Chondrocyte (in vitro differentiated cells): ENCODE measurements at regions not wholly inside any gene's neighbourhood (a gene's known extent, or its start where the extent isn't known, plus 50 kb on each side); places are given as distances from the start of the nearest gene placed in this dataset.
"Not testable (repeated sequence)": the region's sequence is repeated elsewhere in the genome, so short reads cannot be mapped to it uniquely, and the experiment has no call there.

Experiments
- DNase-seq: peaks from one replicate; pipeline ENCODE4 v3.0.0; 2021; ENCODE audit warnings: mixed read lengths, low spot score
- H3K27ac Mint-ChIP-seq: one replicate; pipeline ENCODE4 v1.8.0; 2021; ENCODE audit warnings: mild to moderate bottlenecking, moderate library complexity, mixed read lengths; ENCODE audit not compliant: unreplicated experiment
- H3K27me3 Mint-ChIP-seq: 2 replicates; pipeline ENCODE4 v1.8.0; 2021; ENCODE audit warnings: low read depth, mixed read lengths
- H3K36me3 Mint-ChIP-seq: 2 replicates; pipeline ENCODE4 v1.8.0; 2021; ENCODE audit warnings: low read depth, mixed read lengths
- H3K4me1 Mint-ChIP-seq: 2 replicates; pipeline ENCODE4 v1.8.0; 2021; ENCODE audit warnings: low read depth, mild to moderate bottlenecking, mixed read lengths
- H3K4me3 Mint-ChIP-seq: one replicate; pipeline ENCODE4 v1.8.0; 2021; ENCODE audit warnings: mild to moderate bottlenecking, moderate library complexity, mixed read lengths; ENCODE audit not compliant: unreplicated experiment
- H3K9me3 Mint-ChIP-seq: 2 replicates; pipeline ENCODE4 v1.8.0; 2021; ENCODE audit warnings: low read depth, mixed read lengths
- CTCF ChIP-seq: fragments of 200-600 bp; sonication (generic); IDR thresholded peaks from 2 replicates; pipeline ENCODE4 v1.5.0; 2021; ENCODE audit warnings: antibody characterized with exemption, mild to moderate bottlenecking, moderate library complexity

- not testable (repeated sequence) for H3K4me1 Mint-ChIP-seq, H3K27ac Mint-ChIP-seq, H3K36me3 Mint-ChIP-seq, H3K4me3 Mint-ChIP-seq, H3K27me3 Mint-ChIP-seq, DNase-seq
- H3K9me3 Mint-ChIP-seq = peaks cover 28% of the 10 kb centered on the region
Measured at GRCh38 chr11:49817705-49818430, 134.3 kb upstream of the OR4C13 start.

- peaks cover 45% of the 10 kb centered on the region for H3K9me3 Mint-ChIP-seq
- H3K27ac Mint-ChIP-seq, H3K4me3 Mint-ChIP-seq, H3K27me3 Mint-ChIP-seq, H3K4me1 Mint-ChIP-seq, H3K36me3 Mint-ChIP-seq, DNase-seq: not testable (repeated sequence)
Measured at GRCh38 chr11:49823188-49823587, 129.0 kb upstream of the OR4C13 start.

GRCh38 chr11:49850541-49850940 lies 101.7 kb upstream of the OR4C13 start:
- DNase-seq, H3K4me3 Mint-ChIP-seq, H3K36me3 Mint-ChIP-seq, H3K27ac Mint-ChIP-seq, H3K4me1 Mint-ChIP-seq, H3K27me3 Mint-ChIP-seq: not testable (repeated sequence)
- peaks cover 18% of the 10 kb centered on the region for H3K9me3 Mint-ChIP-seq

- DNase-seq = no peak
- no peak overlapping the region for H3K27ac Mint-ChIP-seq
- peaks cover 24% of the 10 kb centered on the region for H3K9me3 Mint-ChIP-seq
- no peak overlapping the region for H3K4me3 Mint-ChIP-seq
- no peaks in the 10 kb centered on the region for H3K27me3 Mint-ChIP-seq
- no peaks in the 10 kb centered on the region for H3K4me1 Mint-ChIP-seq
- no peak for TF ChIP-seq CTCF
- H3K36me3 Mint-ChIP-seq = no peaks in the 10 kb centered on the region
Measured at GRCh38 chr11:49851511-49851910, 100.7 kb upstream of the OR4C13 start.

- Mint-ChIP-seq H3K4me1 (no peaks in the 10 kb centered on the region), H3K36me3 (no peaks in the 10 kb centered on the region), H3K9me3 (peaks cover 25% of the 10 kb centered on the region)
Measured at GRCh38 chr11:49851971-49852389, 100.2 kb upstream of the OR4C13 start.

GRCh38 chr11:49888875-49889274 lies 63.3 kb upstream of the OR4C13 start:
- not testable (repeated sequence) for H3K27me3 Mint-ChIP-seq, DNase-seq, H3K4me1 Mint-ChIP-seq, H3K4me3 Mint-ChIP-seq, H3K36me3 Mint-ChIP-seq, H3K27ac Mint-ChIP-seq
- peaks cover 46% of the 10 kb centered on the region for H3K9me3 Mint-ChIP-seq

More at GRCh38 chr11:49851971-49852389, 100.2 kb upstream of the OR4C13 start:
- Mint-ChIP-seq H3K4me3 (no peak overlapping the region), H3K27ac (no peak overlapping the region), H3K27me3 (no peaks in the 10 kb centered on the region)
- DNase-seq = no peak
- TF ChIP-seq CTCF = no peak

- not testable (repeated sequence) for DNase-seq, H3K4me1 Mint-ChIP-seq, H3K27ac Mint-ChIP-seq, H3K36me3 Mint-ChIP-seq, H3K27me3 Mint-ChIP-seq, H3K4me3 Mint-ChIP-seq
- H3K9me3 Mint-ChIP-seq = peaks cover 52% of the 10 kb centered on the region
Measured at GRCh38 chr11:49891910-49892671, 60.1 kb upstream of the OR4C13 start.

GRCh38 chr11:49893442-49893841 lies 58.7 kb upstream of the OR4C13 start:
- H3K4me1 Mint-ChIP-seq, H3K4me3 Mint-ChIP-seq, DNase-seq, H3K27ac Mint-ChIP-seq, H3K36me3 Mint-ChIP-seq, H3K27me3 Mint-ChIP-seq: not testable (repeated sequence)
- H3K9me3 Mint-ChIP-seq = peaks cover 52% of the 10 kb centered on the region
